ENCODE measurements at regions not wholly inside any gene's neighbourhood (a gene's known extent, or its start where the extent isn't known, plus 50 kb on each side); places are given as distances from the start of the nearest gene placed in this dataset.
"Not testable (repeated sequence)": the region's sequence is repeated elsewhere in the genome, so short reads cannot be mapped to it uniquely, and the experiment has no call there.

DNA sequence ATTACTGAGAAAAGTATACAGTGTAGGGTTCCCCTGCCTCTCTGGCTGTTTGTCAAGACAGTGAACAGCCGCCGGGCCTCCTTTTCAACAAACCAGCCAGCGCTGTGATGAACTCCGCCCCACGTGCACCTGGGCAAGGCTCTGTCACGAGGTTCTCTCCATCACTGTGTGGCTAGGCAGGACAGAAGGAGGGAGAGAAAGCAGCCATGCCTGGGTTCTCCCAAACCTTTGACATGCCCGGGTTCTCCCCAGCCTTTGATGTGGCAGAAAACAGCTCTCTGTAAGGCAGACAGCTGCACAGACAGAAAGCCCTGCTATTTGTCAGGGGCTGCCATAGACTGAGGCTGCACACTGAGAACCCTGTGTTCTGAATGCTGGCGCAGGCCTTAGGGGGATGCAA lies 101.4 kb upstream of the TRPM1 start:
- TF ChIP-seq GATA1 (IDR thresholded peaks at IDR 0.05; ENCODE audit: low read depth, low read length) (no peak), POLR2A (IDR thresholded peaks at IDR 0.05; ENCODE audit: low read length) (no peak)
- no peak for DNase-seq

DNA sequence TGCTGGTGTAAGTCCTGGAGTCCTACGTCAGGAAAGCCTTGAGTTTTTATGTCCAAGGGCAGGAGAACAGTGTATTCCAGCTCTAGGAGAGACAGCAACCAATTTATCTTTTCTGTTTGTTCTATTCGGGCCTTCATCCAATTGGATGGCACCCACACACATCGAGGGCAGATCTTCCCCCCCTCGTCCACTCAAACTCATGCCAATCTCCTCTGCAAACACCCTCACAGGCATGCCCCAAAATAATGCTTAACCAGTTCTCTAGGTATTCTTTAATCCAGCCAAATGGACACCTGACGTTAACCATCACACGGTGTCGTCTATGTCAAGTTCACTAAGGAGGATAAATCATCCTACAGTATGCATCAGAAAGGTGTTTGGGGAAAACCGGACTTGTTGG lies 102.5 kb upstream of the TRPM1 start:
- no peak for DNase-seq
- no peak for TF ChIP-seq GATA1 (IDR thresholded peaks at IDR 0.05; ENCODE audit: low read depth, low read length)
- TF ChIP-seq POLR2A (IDR thresholded peaks at IDR 0.05; ENCODE audit: low read length) = no peak

DNA sequence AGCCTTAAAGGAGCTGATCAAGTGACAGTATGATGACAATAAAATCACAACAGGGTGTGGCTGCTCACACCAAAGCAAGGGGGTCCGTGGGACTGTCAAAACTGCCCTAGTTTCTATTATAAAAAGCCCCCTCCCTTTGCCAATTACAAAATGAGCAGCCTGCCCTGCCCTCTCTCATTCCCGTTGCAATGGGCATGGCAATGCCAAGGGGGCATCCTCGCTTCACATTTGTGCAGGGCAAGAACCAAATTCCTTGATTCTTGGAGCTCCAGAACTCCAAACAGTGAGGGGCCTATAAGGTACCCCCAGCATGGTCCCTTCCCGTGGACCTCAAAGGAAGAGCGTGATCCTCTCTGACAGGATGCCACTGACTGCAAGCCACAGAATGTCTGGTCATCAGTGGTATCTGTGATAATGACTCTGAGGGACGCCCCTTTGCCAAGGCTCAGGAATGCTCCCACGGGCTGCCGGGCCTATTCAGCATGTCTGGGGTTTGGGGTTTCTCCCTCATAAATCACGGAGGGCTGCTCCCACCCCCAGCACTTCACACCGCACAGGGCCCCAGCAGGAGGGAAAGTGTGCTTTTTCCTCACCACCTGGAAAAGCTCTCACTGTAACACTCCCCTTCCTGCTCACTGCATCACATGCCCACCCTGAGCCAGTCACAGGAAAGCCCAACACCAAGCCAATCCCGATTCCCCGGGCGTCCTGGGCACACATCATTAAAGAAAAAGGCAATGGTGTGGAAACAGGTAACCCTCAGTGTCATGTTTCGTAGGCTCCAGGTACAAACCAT lies 105.1 kb upstream of the TRPM1 start:
- TF ChIP-seq POLR2A (IDR thresholded peaks at IDR 0.05; ENCODE audit: low read length) = no peak
- TF ChIP-seq GATA1 (IDR thresholded peaks at IDR 0.05; ENCODE audit: low read depth, low read length) = no peak
- DNase-seq = no peak

DNA sequence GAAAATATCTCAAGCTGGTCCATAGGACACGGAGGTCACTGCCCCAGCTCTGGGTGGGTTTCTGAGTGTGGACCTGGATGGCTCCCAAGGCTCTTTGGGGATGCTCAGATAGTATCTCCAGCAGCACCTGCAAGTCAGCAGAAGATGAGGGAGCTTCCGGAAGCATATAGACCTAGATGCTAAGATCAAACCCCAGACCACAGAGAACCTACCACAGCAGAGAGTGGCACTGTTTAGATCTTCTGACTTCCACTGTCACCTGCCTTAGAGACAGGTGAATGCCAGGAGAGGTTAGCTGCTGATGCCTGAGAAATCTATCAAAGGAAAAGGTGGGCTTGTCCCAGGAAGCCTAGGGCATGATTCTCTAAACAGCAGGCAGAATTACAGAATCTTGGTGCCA lies 105.7 kb upstream of the TRPM1 start:
- no peak for TF ChIP-seq POLR2A (IDR thresholded peaks at IDR 0.05; ENCODE audit: low read length)
- TF ChIP-seq GATA1 (IDR thresholded peaks at IDR 0.05; ENCODE audit: low read depth, low read length) = no peak
- DNase-seq = no peak

DNA sequence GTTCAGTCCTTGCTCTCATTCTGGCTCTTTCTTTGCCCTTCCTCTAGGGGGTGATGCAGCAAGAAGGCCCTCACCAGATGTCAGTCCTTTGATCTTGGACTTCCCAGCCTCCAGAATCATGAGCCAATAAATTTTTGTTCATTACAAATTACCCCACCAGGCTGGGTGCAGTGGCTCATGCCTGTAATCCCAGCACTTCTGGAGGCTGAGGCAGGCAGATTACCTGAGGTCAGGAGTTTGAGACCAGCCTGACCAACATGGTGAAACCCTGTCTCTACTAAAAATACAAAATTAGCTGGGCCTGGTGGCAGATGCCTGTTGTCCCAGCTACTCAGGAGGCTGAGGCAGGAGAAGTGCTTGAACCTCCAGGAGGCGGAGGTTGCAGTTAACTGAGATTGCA lies 106.3 kb upstream of the TRPM1 start:
- DNase-seq = not testable (repeated sequence)

DNA sequence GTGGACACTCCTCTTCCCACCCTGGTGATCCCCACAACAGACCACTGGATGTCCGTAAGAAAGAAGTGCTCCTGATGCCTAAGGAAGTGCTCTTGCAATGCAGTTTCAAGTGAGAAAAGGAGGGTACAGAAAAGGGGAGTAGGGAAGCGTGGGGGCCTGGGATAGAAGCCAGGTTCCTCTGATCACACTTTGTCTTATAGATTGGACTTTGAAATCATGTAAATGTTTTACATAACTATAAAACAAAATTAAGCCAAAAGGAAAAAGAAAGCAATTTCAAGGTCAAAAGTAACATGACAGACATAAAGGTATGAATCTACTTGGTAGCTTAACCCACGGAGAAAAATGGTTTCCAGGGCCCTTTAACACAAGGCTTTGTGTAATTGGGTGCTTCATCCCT lies 107.3 kb upstream of the TRPM1 start:
- DNase-seq = no peak
- no peak for TF ChIP-seq GATA1 (IDR thresholded peaks at IDR 0.05; ENCODE audit: low read depth, low read length)
- no peak for TF ChIP-seq POLR2A (IDR thresholded peaks at IDR 0.05; ENCODE audit: low read length)

DNA sequence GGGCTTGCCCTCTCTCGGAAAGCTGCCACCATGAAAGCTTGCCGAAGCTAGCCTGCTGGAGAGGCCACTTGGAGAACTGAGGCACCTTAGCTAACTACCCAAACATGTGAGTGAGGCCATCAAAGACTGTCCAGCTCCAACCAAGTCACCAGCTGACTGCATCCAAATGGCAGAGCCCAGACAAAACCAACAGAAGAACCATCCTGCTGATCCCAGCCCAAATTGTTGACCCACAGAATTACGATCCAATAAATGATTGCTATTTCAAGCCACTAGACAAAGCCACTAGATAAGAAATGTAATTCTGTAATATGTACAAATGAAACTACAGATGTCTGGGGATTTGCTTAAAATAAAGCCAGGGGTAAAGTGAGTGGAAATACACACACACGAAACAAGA lies 109.8 kb upstream of the TRPM1 start:
- TF ChIP-seq GATA1 (IDR thresholded peaks at IDR 0.05; ENCODE audit: low read depth, low read length) (no peak), POLR2A (IDR thresholded peaks at IDR 0.05; ENCODE audit: low read length) (no peak)
- no peak for DNase-seq

DNA sequence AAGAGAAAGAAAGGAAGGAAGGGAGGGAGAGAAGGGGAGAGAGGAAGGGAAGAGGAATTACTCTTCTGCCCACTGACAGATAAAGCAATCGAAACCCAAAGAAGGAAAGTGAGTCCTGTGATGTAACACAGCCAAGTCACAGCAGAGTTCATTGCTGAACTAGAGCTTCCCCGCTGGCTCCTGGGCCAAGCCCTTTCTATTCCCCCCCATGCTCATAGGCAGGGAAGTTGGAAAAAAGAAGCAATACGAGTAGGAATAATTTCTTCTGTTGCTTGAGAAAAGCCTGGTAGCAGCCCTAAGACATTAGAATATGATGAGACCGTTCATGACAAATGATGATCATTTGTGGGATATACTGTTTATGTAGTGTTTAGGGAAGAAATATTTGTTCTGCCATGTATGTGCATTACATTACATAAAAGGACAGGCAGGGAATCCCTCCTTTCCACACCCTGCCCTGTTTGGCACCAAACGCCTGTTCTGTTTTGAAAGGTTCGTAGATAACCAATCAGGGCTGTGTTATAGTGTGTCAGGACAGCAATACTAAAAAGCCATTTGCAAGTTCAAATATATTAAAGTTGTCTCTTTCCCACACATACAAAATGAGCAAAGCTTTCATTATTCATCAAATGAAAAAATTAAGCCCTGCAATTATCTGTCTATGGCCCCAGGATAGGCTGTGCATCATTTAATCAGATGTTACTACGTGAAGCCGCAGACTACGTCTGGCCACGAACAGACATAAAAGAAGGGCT lies 111.0 kb upstream of the TRPM1 start:
- DNase-seq = peak in 1 of 2 experiments; percentile 24
- no peak for TF ChIP-seq GATA1 (IDR thresholded peaks at IDR 0.05; ENCODE audit: low read depth, low read length)
- no peak for TF ChIP-seq POLR2A (IDR thresholded peaks at IDR 0.05; ENCODE audit: low read length)

DNA sequence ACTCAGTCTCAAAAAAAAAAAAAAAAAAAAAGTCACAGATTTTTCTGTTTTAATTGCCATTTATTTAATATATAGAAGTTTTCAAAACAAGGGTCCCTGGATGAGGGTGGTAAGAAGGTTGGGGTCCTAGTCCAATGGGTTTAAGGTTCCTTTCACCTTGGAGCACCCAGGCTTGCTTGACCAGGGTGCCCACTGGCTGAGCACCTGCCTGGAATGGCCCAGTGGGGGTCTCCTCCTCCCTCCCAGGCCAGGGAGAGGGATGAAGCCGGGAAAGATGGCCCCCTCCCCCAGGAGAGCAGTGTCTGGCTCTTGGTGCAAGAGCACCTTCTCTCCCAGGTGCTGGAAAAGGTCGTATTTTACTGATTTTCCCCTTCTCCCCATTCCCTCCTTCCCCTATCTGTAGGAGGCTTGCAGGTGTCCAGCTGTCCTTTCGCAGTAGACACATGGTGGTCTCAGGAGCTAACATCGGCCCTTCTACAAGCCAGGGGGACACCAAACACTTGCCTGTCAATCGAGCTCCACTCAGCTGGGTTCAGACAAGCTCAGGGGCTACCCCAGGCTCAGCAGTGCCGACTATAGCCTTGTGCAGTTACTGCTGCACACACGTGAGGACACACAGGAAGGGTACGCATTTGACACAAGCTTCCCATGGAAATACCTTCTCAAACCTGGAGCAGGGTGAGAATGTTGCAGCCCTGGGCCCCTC lies 112.3 kb upstream of the KLF13 start:
- no peak for TF ChIP-seq GATA1 (IDR thresholded peaks at IDR 0.05; ENCODE audit: low read depth, low read length)
- TF ChIP-seq POLR2A (IDR thresholded peaks at IDR 0.05; ENCODE audit: low read length) = no peak
- no peak for DNase-seq

DNA sequence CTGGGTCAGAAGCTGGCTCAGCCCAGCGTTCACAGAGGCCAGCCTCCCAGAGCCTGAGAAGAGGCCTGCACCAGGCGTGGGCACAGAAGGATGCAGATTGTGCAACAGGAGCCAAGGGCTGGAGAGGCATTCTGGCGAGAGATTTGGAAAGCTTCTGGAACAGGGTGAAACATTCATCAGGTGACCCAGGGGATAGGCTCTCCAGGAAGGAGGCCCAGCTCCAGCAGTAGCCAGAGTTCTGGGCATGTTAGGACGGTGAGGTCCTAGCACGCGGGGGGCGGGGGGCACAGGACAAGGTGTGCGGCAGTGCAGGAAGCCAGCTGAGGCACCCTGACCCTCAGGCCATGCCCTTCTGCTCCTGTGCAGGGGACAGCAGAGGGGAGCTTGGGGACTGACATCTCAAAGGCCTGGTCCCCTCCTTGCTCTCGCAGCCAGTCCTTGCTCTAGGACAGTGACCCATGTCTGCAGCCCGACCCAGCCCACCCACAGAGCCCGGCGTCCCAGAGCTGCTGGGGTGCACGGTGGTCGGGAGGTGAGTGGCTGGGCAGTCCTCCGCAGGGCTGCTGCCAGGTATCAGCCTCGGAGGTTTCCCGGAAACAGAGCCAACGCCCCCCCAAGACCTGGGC lies 111.7 kb upstream of the KLF13 start:
- no peak for TF ChIP-seq POLR2A (IDR thresholded peaks at IDR 0.05; ENCODE audit: low read length)
- no peak for TF ChIP-seq GATA1 (IDR thresholded peaks at IDR 0.05; ENCODE audit: low read depth, low read length)
- DNase-seq = no peak

DNA sequence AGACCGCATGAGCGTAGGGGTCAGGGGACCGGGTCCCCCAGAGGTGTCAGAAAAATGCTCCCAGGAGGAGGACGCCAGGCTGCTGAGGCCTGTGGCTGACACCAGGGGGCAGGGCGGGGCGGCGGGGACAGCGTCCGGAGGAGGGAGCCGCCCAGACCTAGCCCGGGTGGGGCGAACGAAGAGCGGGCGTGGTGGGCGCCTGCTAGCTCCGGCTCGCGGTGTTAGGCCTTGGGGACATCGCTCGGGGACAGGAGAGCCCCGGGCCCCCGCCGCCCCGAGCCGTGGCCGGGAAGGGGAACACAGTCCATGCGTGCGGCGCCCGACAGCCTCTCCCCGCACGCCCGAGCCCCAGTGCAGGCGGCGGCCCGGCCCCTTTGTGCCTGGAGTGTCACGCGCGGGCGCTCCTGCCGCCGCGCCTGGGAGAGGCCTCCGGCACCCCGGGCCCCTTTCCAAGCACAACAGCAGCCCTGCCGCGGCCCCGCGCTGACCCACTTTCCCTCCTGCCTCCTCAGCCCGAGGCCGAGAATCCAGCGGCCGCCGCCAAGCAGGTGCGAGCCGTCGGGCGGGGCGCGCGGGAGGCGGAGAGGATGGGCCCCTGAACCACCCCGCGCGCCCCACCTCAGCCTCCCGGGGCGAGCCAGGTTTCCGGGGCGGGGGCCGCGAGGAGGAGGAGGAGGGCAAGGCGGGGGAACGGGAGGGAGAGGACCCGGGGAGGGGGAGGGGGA lies 111.0 kb upstream of the KLF13 start:
- no peak for TF ChIP-seq GATA1 (IDR thresholded peaks at IDR 0.05; ENCODE audit: low read depth, low read length)
- TF ChIP-seq POLR2A (IDR thresholded peaks at IDR 0.05; ENCODE audit: low read length) = peak; percentile 51

DNA sequence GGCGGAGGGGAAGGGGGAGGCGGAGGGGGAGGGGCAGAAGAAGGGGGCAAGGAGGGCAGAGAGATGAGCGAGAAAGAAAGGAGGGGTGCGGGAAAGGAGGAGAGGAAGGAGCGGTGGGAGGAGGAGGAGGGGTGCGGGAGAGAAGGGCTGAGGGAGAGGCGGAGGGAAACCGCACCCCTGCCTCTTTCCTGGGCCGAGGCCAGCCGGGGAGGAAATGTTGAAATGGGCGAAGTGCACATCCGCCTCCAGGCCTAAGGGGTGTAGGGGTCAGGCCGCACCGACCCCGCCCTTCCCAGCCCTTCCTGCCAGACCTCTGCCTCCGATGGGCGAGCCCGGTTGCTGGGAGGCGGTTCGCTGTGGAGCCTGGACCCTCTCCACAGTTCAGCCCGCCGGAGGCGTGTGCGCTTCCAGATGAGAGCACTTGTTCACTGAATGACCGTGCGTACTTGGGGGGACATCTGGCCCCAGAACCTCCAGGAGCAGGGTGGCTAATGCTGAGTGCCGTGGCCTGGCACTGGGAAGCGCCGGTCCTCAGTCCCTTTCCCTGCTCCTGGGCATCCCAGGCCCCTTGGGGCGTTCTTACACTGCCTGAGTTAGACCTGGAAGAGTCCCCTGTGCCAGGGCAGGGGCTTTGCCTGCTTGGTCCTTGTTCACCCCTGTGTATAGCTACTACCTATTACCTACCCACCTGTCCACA lies 110.3 kb upstream of the KLF13 start:
- DNase-seq = peak; percentile 92 to 93
- TF ChIP-seq GATA1 (IDR thresholded peaks at IDR 0.05; ENCODE audit: low read depth, low read length) (no peak), POLR2A (IDR thresholded peaks at IDR 0.05; ENCODE audit: low read length) (peak; percentile 68)

More for the DNA sequence above, 111.0 kb upstream of the KLF13 start:
- peak; percentile 90 to 94 for DNase-seq

DNA sequence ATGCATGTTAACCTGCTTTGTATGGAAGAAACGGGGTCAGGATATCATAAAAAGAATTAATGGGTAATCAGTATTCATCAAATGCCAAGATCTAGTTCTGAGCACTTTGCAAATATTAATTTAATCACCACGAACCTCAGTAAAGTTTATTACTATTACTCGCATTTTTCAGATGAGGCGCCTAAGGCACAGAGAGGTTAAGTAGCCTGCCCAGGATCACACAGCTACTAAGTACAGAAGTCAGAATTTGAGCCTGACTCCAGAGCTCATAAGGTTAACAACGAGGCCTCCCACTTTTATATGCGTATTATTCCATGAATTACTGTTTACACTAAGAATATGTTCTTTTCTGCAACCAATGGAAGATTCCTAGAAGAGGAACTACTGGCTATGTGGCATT lies 109.6 kb upstream of the KLF13 start:
- TF ChIP-seq GATA1 (IDR thresholded peaks at IDR 0.05; ENCODE audit: low read depth, low read length) = no peak
- no peak for DNase-seq

Data from erythroblast (primary cell).